ENCODE measurements at regions not wholly inside any gene's neighbourhood (a gene's known extent, or its start where the extent isn't known, plus 50 kb on each side); places are given as distances from the start of the nearest gene placed in this dataset.

- no peak for ATAC-seq
- ChIA-PET CTCF (no interaction called here), POLR2A (no interaction called here), RAD21 (ENCODE audit: unreplicated experiment) (no interaction called here), SMC1A (ENCODE audit: uncharacterized antibody, unreplicated experiment) (no interaction called here)
- Histone ChIP-seq H3K9ac (ENCODE audit: control insufficient read depth, insufficient read depth, low read length) (no peak overlapping the region), H2AFZ (ENCODE audit: control insufficient read depth, low read depth, low read length) (no peak overlapping the region), H3K79me2 (ENCODE audit: control insufficient read depth, insufficient read depth, low read length) (no peaks in the 10 kb centered on the region), H3K36me3 (ENCODE audit: control insufficient read depth in 2 of 2, insufficient read depth in 2 of 2, low read length in 1 of 2) (no peaks in the 10 kb centered on the region), H3K4me2 (ENCODE audit: control insufficient read depth, insufficient read depth) (no peak overlapping the region), H3K4me1 (ENCODE audit: control insufficient read depth, insufficient read depth, low read length) (no peaks in the 10 kb centered on the region), H3K27ac (ENCODE audit: control insufficient read depth, insufficient read depth) (no peak overlapping the region), H3K4me3 (no peak overlapping the region), H3K9me3 (replicated peaks; ENCODE audit: control insufficient read depth, insufficient read depth, low read length) (no peaks in the 10 kb centered on the region), H3K27me3 (replicated peaks in 1 of 2; ENCODE audit: control insufficient read depth in 2 of 2, insufficient read depth in 2 of 2, low read length in 1 of 2) (no peaks in the 10 kb centered on the region), H4K20me1 (ENCODE audit: control insufficient read depth, insufficient read depth) (no peaks in the 10 kb centered on the region)
- BruUV-seq (replicated peaks): no TSS peak
- no peak for DNase-seq (ENCODE audit: low read depth, low spot score)
- intact Hi-C loops (cut with micrococcal nuclease; ENCODE audit: unreplicated experiment) (no loop called here), in situ Hi-C loops (cut with MboI) (no loop called here)
- WGBS (ENCODE audit: insufficient coverage, insufficient replicate concordance, low lambda C conversion rate, missing lambda C conversion rate): 43% methylated on average over 5 of the region's 5 CpGs
- no peak for TF ChIP-seq ATF2 (IDR thresholded peaks at IDR 0.05; ENCODE audit: low read length)
- TF ChIP-seq EP300 (IDR thresholded peaks at IDR 0.05; ENCODE audit: borderline replicate concordance in 1 of 2, control insufficient read depth in 1 of 2, low read depth in 2 of 2, low read length in 2 of 2): no peak
- no peak for TF ChIP-seq ESRRA (IDR thresholded peaks at IDR 0.05; ENCODE audit: low read length)
- no peak for TF ChIP-seq CBX3 (IDR thresholded peaks at IDR 0.05; ENCODE audit: borderline replicate concordance, low read depth)
- no peak for TF ChIP-seq IRF3 (IDR thresholded peaks at IDR 0.05)
- TF ChIP-seq RB1 (IDR thresholded peaks at IDR 0.05; ENCODE audit: borderline replicate concordance): no peak
- TF ChIP-seq CHD2 (IDR thresholded peaks at IDR 0.05; ENCODE audit: borderline replicate concordance, low read depth, low read length): no peak
- TF ChIP-seq ZZZ3 (IDR thresholded peaks at IDR 0.05; ENCODE audit: control insufficient read depth, insufficient read length, low read depth): no peak
- TF ChIP-seq DPF2 (IDR thresholded peaks at IDR 0.05): no peak
- TF ChIP-seq RELB (IDR thresholded peaks at IDR 0.05; ENCODE audit: low read depth): no peak
- FAIRE-seq: no peak
Measured at GRCh38 chr2:234850818-234851217, 101.0 kb upstream of the SH3BP4 start.
